ENCODE measurements at regions not wholly inside any gene's neighbourhood (a gene's known extent, or its start where the extent isn't known, plus 50 kb on each side); places are given as distances from the start of the nearest gene placed in this dataset.

DNA sequence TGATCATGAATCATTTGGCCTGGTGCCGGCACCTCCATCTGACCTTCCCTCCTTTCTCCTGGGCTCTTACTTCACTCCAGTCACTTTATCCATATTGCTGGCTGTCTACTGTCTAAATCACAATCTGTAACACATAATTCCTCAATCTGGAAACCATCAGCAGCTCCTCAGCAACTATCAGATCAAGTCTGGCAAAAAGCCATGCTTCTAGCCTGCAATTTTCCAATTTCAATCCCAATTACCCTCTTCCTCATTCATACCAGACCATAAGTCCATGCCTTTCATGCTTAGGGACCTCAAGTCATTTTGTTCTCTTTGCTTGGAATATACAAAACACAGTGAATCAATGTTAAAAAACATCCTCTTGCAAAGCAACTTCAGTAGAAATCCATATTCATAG is 882.8 kb upstream of the ANO3 start:
- no peak for TF ChIP-seq TCF7L2 (IDR thresholded peaks at IDR 0.05; ENCODE audit: borderline replicate concordance, extremely low read depth, insufficient read depth, insufficient read length)
- no peak for TF ChIP-seq RAD21 (IDR thresholded peaks at IDR 0.05; ENCODE audit: low read depth)
- TF ChIP-seq CTCF (IDR thresholded peaks at IDR 0.05 in 2 of 3, conservative IDR thresholded peaks at IDR 0.05 in 1 of 3; ENCODE audit: borderline replicate concordance in 1 of 3, insufficient read depth in 1 of 3, low read depth in 2 of 3, low read length in 2 of 3) = no peak
- no peak for TF ChIP-seq CBX3 (IDR thresholded peaks at IDR 0.05; ENCODE audit: low read depth)
- TF ChIP-seq CEBPB (IDR thresholded peaks at IDR 0.05; ENCODE audit: low read depth) = no peak
- no peak for TF ChIP-seq MAX (IDR thresholded peaks at IDR 0.05)
- TF ChIP-seq YY1 (IDR thresholded peaks at IDR 0.05; ENCODE audit: extremely low read depth, insufficient replicate concordance, low read depth, low read length) = no peak
- no peak for TF ChIP-seq ATF3 (IDR thresholded peaks at IDR 0.05)
- TF ChIP-seq POLR2A (IDR thresholded peaks at IDR 0.05; ENCODE audit: borderline replicate concordance, extremely low read depth, insufficient read depth, insufficient read length) = no peak
- no peak for TF ChIP-seq ZNF274 (IDR thresholded peaks at IDR 0.05; ENCODE audit: low read depth, low read length)
- no peak for TF ChIP-seq SP1 (IDR thresholded peaks at IDR 0.05; ENCODE audit: low read depth)
- TF ChIP-seq EGR1 (IDR thresholded peaks at IDR 0.05; ENCODE audit: low read depth) = no peak
- TF ChIP-seq ELF1 (IDR thresholded peaks at IDR 0.05; ENCODE audit: borderline replicate concordance, low read depth) = no peak
- no peak for TF ChIP-seq ZFX (IDR thresholded peaks at IDR 0.05)
- no peak for TF ChIP-seq ZBTB33 (IDR thresholded peaks at IDR 0.05; ENCODE audit: extremely low read depth, insufficient replicate concordance, low read length)
- no peak for TF ChIP-seq POLR2AphosphoS5 (IDR thresholded peaks at IDR 0.05; ENCODE audit: low read depth, low read length)
- TF ChIP-seq SRF (IDR thresholded peaks at IDR 0.05; ENCODE audit: low read depth) = no peak
- no peak for TF ChIP-seq SIN3A (IDR thresholded peaks at IDR 0.05; ENCODE audit: low read depth)
- TF ChIP-seq JUND (IDR thresholded peaks at IDR 0.05) = no peak
- Histone ChIP-seq H3K9me3 (ENCODE audit: control insufficient read depth in 1 of 2, insufficient read depth in 1 of 2, low read depth in 1 of 2, low read length in 2 of 2) (peaks cover 5 to 24% of the 10 kb centered on the region in 2 experiments; a peak in 2 of 4 replicates), H3K4me3 (replicated peaks in 1 of 2; ENCODE audit: low read depth in 1 of 2, low read length in 2 of 2) (no peak overlapping the region), H4K20me1 (ENCODE audit: insufficient read depth) (no peaks in the 10 kb centered on the region), H3K9ac (ENCODE audit: low read length) (no peak overlapping the region), H3K27ac (ENCODE audit: low read depth, low read length) (no peak overlapping the region), H3K27me3 (ENCODE audit: insufficient read depth, low read length) (no peaks in the 10 kb centered on the region), H3K9me2 (ENCODE audit: insufficient read depth) (no peaks in the 10 kb centered on the region), H3K4me1 (ENCODE audit: control insufficient read depth in 1 of 2, insufficient read depth in 2 of 2, low read length in 2 of 2) (no peaks in the 10 kb centered on the region), H2AFZ (ENCODE audit: low read depth, low read length, poor library complexity, severe bottlenecking) (no peak overlapping the region), H3K4me2 (ENCODE audit: low read length) (no peak overlapping the region), H3K36me3 (ENCODE audit: control insufficient read depth in 1 of 2, insufficient read depth in 2 of 2, low read length in 2 of 2) (no peaks in the 10 kb centered on the region), H3K79me2 (ENCODE audit: insufficient read depth, low read length) (no peaks in the 10 kb centered on the region)
- ATAC-seq (no peak), DNase-seq (ENCODE audit: low read depth, low spot score) (no peak)
- intact Hi-C loops (cut with micrococcal nuclease) = no loop called here
- ChIA-PET CTCF (no interaction called here), POLR2A (no interaction called here), RAD21 (ENCODE audit: low non-redundant PET in 1 of 2, low total read pairs in 2 of 2, uncharacterized antibody in 2 of 2, unreplicated experiment in 2 of 2) (no interaction called here)
- BruUV-seq (replicated peaks) = no TSS peak

Measured in HCT116 (cell line).